DMS53 treated with DMSO at 0.1 percent for 48 hours (cell line): ENCODE measurements at regions not wholly inside any gene's neighbourhood (a gene's known extent, or its start where the extent isn't known, plus 50 kb on each side); places are given as distances from the start of the nearest gene placed in this dataset.
A peak's percentile ranks its signal among the peaks of the same experiment; 100 is the strongest.
"Not testable (repeated sequence)": the region's sequence is repeated elsewhere in the genome, so short reads cannot be mapped to it uniquely, and the experiment has no call there.

Experiments
- DNase-seq: peaks from one replicate; lab custom pipeline; 2025; ENCODE audit not compliant: unreplicated experiment; lab: John Stamatoyannopoulos, UW

GRCh38 chr5:129163810-129164378 lies 69.3 kb downstream of the ISOC1 start:
- no peak for DNase-seq

DNA sequence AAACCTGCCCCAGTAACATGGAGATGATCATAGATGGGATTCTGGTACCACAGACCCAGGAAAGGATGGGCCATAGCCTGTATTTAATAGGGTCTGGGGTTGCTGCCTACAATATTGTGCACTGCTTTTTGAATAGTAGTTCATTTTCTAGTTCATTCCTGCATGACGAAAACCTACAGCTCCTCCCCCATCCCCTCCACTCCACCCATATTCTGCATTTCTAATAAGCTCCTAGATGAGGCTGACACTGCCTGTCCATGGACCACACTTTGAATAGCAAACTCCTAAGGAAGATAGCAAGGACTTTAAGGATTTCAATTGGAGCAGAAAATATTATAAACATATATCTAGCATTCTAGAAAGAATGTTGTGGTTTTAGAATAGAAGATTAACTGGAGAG lies 75.5 kb downstream of the ISOC1 start:
- no peak for DNase-seq

DNA sequence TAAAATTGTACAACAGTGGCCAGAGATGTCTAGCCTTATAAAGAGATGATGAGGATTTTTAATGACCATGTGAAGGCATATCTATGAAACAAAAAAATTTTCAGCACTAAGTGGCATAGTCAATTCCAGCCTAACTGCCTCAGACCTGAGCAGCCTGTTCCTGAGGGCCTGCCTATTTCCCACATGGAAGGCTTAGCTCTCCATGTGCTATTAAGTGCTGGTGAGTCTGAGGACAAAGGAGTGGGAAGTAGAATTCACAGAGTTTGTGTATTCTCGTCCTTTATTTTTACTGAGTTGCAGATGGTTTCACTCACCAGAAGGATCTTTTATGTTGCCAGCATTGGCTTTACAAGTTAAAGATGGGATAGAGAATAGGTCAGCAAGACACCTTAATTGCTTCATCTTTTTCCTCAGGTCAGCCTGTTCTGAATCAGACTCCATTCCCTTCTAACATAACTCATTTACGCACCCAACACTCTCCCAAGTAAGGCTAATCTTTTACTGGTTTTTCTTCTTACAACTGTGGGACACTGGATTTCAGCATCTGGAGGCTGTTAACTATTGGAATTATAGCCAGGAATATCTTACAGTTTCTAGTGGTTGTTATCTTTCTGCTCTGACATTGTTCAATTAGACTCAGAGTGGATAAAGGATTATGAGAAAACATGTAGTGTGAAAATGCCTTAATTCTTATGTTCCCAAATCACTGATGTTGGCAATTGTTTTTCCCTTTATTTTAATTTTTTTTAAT lies 76.8 kb downstream of the ISOC1 start:
- no peak for DNase-seq

- peak; percentile 7 for DNase-seq
Measured at GRCh38 chr5:129172580-129172979, 78.0 kb downstream of the ISOC1 start.

DNA sequence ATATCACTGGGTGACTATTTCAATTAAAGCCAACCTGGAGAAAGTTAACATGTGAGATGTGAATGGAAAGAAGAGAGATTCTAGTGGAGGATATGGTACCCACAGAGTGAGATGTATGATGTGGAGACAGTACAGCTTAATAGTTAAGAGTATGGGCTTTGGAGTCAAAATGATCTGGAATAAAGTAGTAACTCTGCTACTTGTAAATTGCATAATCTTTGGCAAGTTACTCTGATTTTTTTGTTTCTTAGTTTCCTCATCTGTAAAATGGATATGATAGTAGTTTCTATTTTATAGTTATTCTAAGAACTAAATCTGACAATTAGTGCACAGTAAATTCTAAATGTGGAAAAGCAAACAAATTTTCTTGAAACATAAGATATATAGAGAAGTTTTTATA lies 79.2 kb downstream of the ISOC1 start:
- no peak for DNase-seq

GRCh38 chr5:129174480-129174879 lies 79.9 kb downstream of the ISOC1 start:
- DNase-seq = no peak

DNA sequence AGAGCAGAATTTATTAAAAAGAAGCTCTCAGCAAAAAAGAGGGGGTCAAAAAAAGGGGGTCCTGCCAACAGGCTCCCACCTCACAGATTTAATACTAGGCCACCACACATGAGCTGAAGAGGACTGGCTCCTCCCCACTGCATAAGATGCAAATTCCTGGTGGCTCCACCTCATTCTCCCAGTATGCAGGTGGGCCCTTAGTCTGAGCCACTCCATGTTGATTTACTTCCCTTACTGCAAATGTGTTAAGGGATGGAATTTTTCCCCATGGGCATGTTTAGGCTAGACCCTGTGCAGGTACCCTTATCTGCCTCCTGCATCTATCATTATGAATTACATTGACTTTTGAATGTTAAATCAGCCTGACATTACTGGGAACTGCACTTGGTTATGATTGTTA lies 82.9 kb downstream of the ISOC1 start:
- DNase-seq = no peak

DNA sequence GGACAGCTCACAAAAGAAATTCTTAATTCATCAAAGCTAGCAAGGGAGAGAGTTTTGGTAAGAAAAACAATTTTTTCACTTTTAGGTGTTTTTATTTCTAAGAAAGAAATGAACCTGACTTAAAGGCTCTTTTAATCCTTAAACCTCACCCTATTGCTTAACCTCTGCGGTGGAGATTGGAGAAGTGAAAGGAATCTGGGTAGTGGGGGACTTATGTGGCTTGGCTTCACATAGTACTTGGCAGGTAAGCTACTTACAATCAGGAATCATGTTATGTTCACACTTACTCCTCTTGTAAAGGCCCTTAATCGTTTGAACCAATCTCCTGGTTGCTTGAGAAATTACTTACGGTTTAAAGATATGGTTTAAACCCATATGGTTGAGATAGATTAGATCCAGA lies 104.8 kb downstream of the ISOC1 start:
- DNase-seq = no peak

- DNase-seq = no peak
Measured at GRCh38 chr5:129204525-129204924, 110.0 kb downstream of the ISOC1 start.

- DNase-seq = no peak
Measured at GRCh38 chr5:129216001-129216400, 121.5 kb downstream of the ISOC1 start.

GRCh38 chr5:129217179-129217578 lies 122.6 kb downstream of the ISOC1 start:
- no peak for DNase-seq

DNA sequence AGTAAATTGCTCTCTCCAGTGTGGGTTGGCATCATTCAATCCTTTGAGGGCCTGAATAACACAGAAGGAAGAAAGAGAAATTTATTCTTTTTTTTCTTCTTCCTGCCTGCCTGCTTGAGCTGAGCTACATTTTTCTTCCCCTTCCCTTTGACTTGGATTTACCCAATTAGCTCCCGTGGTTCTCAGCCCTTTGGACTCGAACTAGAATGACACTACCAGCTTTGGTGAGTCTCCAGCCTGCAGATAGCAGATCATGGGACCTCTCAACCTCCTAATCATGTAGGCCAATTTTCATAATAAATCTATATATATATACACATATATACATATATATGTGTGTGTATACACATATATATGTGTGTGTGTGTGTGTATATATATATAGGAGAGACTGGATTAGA lies 128.6 kb downstream of the ISOC1 start:
- no peak for DNase-seq

- DNase-seq = no peak
Measured at GRCh38 chr5:129228577-129228976, 134.0 kb downstream of the ISOC1 start.

GRCh38 chr5:129241755-129242154 lies 147.2 kb downstream of the ISOC1 start:
- DNase-seq = peak; percentile 82

DNA sequence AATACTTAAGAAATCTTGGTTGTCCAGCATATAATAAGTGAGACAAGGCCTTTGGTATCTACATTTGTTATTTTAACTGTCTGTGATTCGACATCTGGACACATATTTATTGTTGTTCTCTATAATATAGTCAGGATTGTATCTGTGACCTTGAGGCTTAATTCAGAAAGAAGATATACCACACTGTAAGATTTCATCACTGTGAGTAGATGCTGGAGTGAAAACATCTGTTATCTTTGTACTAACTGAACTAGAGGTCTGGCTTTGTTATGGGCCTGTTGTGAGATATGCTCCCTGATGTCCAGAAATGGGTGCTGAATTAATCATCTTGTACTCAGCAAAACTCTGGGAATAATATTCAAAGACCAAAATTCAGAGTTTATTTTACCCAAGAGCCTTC lies 148.5 kb downstream of the ISOC1 start:
- DNase-seq = no peak

DNA sequence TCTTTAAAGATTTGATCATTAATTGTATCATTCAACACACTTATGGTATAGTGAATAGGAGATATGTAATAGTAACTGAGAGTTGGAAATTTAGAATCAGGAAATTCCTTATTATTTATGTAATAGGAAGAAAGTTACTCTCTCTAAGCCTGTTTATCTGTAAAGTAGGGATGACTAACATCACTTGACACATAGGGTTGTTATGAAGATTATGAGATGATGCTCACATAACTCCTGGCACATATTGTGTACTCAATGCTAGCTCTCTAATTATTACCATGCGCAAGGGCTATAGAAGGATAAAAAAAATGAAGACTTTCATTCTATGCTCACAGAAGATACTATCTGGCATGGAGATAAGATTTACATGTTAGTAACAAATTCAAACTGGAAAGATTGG lies 149.9 kb downstream of the ISOC1 start:
- DNase-seq = no peak

DNA sequence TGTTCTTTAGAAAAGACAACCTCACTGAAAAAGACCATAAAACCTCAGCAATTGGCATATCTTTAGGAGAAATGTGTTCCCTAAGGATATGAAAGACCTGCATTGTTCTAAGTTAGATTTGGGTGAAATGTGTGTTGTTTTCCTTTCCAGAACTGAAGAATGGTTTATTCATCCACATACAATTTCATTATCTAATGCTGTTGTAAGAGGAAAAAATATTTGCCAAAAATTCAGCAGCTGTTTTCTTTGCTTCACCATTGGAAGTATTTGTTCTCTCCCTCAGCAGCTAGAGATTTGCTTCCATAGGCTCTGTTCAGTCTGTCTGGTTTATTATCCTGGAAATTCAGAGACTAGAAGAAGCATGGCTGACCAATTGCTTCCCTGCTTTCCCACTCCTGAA lies 150.9 kb downstream of the ISOC1 start:
- no peak for DNase-seq

DNA sequence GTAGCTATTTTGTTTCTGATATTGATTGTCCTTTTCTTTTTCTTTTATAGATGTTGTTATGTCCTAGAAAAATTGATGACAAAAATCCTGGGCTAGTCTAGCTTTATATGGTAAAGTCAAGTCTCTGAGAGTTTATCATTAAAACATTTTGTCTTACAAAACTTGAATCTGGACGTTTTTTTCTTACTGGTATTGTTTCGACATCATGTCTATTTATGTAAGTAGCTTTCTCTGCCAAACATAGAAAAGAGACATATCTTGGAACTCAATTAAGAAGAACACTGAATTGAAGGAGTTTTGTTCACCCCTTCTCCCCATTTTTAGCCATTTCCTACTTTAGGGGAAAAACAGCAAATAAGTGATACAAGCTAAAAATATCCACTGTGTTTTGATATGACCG lies 151.5 kb downstream of the ISOC1 start:
- DNase-seq = no peak

DNA sequence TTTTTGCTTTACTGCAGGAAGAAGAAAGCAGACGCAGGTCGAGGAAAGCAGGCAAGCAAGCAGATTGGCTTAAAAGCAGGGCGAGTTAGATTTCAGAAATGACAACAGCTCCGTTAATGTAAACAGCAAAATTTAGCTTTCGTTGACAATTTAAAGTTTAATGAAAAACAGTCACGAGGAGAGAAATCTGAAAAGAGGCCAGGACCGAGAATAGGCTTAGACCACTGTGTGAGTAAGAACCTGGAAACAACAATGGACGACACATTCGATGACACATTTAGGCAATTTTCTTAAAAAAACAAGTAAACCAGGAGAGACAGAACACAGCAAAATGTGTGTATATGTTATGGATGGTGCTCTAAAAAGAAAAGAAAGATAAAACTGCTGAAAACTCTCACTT lies 155.3 kb downstream of the ISOC1 start:
- DNase-seq = no peak

GRCh38 chr5:129271308-129271707 lies 176.8 kb downstream of the ISOC1 start:
- DNase-seq = peak; percentile 17

GRCh38 chr5:129284010-129284409 lies 176.1 kb upstream of the ADAMTS19 start:
- no peak for DNase-seq

DNA sequence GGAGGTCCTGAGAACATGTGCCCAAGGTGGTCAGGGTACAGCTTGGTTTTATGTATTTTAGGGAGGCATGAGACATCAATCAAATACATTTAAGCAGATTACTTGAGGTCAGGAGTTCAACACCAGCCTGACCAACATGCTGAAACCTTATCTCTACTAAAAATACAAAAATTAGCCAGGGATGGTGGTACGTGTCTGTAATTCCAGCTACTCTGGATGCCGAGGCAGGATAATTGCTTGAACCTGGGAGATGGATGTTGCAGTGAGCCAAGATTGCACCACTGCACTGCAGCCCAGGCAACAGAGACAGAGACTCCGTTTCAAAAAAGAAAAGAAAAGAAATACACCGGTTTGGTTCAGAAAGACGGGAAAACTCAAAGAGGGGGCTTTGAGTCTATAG lies 165.9 kb upstream of the ADAMTS19 start:
- not testable (repeated sequence) for DNase-seq

GRCh38 chr5:129306725-129307124 lies 153.4 kb upstream of the ADAMTS19 start:
- no peak for DNase-seq
